ENCODE measurements at regions not wholly inside any gene's neighbourhood (a gene's known extent, or its start where the extent isn't known, plus 50 kb on each side); places are given as distances from the start of the nearest gene placed in this dataset.

DNA sequence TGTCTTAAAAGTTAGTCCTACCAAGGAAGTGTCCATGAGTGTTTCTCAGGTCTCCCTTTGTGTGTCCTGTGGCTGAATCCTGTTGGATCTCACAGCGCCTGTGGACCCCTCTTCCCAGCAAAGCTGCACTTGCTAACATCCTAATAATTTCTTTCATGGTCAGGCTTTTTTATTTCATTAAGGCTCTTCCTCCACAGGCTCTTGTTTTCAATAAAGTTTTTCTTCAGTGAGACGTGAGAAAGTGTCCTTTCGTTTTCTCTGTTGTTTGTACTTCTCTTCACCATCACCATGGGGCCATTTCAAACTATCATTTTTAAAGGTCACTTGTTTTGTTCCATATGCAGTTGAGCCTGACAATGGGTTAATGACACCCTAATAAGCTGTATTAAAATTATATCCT, 231.5 kb downstream of the LMO4 start:
- no peak for ATAC-seq
- no peak for DNase-seq (ENCODE audit: low spot score)

DNA sequence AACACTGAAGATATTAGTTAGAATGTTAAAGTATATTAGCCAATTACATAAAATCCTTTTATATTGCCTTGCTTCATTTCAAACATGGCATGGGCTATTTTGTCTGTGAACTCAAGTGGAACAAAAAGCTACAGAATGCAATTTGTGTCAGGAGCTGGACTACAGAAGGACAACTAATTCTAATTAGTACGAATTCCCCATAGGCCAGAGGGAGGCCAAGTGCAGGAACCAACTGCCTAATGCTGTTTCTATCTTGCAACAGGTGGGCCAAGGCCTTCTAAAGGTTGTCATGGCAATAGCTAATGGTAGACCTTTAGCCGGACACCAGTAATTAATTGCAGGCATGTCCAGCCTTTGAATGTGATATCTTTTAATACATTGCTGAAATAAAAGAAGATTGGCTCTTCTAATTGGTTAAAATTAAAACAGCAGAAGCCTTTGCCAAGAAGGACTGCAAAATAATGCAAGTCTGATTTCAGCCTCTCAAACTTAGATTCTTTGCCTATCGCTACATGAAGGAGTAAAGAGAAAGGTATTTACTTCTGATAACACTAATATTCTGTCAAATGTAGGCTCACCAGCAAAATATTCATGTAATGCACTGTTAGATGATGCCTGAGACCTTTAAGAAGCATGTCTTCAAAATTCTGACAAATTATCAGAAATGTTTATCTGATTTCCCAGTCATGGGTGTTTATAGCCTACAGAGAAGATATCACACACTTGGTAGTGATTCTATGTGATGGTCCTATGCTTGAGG, 232.1 kb downstream of the LMO4 start:
- no peak for DNase-seq (ENCODE audit: low spot score)
- no peak for ATAC-seq

GRCh38 chr1:87563211-87563610, 234.5 kb downstream of the LMO4 start:
- no peak for DNase-seq (ENCODE audit: low spot score)
- ATAC-seq: no peak

DNA sequence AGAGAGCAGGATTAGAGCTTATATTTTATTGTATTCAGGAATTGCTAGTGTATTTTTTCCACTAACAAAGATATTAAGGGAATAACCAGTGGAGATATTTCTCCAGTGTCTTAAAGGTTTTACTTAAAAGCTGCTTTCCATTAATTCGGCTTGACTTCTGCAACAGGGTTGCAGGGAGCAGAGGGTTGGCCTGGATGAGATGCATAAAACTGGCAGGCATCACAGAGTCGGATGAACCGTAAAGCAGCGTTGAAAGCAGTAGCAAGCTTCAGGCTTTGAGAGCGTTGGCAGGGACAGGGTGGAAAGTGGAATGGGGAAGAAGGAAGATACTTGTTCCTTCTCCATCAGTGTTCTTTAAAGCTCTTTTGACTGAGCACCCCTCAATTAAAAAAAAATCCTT, 237.2 kb downstream of the LMO4 start:
- no peak for DNase-seq (ENCODE audit: low spot score)
- ATAC-seq: no peak

DNA sequence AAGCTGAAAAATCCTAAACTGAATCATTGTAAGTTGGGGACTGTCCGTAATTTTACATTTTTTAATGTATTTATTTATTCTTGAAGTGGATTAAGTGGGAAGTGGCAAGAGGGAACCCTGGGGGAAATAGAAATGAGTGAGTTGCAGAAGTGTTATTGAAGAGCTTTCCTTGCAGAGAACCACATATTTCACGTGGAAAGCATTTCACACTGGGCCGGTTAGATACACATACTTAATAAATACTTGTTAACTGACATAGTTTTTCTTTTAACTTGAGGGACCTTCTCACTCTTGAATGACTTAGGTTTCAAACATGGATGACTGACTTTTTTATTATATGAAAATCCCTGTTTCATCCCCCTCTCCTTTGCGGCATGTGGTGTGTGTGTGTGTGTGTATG, 239.3 kb downstream of the LMO4 start:
- DNase-seq (ENCODE audit: low spot score) (no peak), ATAC-seq (no peak)

DNA sequence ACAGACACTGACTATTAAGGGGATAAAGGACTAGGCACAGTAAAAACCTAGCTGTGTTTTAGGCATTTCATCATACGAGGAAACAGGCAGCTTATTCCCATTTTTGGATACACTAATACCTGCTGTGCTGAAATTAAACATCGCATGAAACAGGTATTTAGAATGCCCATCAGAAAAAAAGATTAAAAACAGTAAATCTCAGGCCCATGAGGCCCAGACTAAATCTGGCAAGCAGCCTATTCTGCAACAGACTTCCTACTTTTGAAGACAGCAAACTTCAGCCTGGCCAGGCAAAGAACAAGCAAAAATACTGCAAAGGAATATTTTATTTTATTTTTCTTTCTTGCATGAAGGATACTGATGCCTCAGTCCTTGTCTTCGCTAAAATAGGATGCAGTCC, 240.2 kb downstream of the LMO4 start:
- DNase-seq (ENCODE audit: low spot score) (no peak), ATAC-seq (no peak)

- DNase-seq (ENCODE audit: low spot score) (no peak), ATAC-seq (no peak)
Observed at GRCh38 chr1:87572008-87572407, 243.3 kb downstream of the LMO4 start.

GRCh38 chr1:87572891-87573290, 244.2 kb downstream of the LMO4 start:
- DNase-seq (ENCODE audit: low spot score): no peak
- no peak for ATAC-seq

DNA sequence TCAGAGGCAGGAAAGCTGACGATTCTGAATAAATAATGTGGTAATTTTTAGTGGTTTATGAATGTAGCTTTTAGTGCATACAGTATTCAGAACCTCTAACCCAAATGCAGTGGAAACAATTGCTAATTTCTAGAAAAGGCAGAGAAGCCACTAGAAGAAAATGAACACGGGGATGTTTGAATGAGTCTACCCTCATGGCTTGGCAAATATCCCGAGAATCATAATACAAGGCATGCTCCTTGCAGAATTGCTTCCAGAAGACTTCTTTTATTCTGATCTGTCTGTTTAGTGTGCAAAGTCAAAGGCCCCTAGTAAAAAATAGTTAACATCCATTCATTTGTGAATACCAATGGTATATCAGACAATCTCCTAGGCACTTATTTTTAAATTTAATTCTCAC, 246.8 kb downstream of the LMO4 start:
- ATAC-seq (no peak), DNase-seq (ENCODE audit: low spot score) (no peak)

GRCh38 chr1:87578464-87578863, 249.8 kb downstream of the LMO4 start:
- ATAC-seq (no peak), DNase-seq (ENCODE audit: low spot score) (no peak)

GRCh38 chr1:87583459-87583858, 254.8 kb downstream of the LMO4 start:
- no peak for ATAC-seq
- DNase-seq (ENCODE audit: low spot score): no peak

- ATAC-seq: no peak
- DNase-seq (ENCODE audit: low spot score): no peak
Observed at GRCh38 chr1:87584586-87584985, 255.9 kb downstream of the LMO4 start.

DNA sequence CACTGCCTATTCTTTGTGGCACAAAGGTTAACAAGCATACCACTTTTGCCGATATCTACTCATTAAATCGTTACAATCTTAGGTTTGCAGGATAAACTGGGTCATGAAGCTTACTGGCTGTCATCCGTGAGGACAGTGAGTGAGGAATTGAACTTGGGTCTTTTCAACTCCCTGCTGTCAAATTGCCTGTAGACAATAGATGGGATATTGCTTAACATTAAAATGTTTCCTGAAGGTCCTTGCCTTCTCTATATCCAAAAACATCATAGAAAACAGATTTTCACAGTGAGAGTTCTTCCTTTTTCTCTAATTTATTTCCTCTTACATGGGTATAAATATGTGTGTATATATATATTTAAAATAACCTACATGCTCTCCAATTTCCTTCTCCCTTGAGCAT, 257.8 kb downstream of the LMO4 start:
- no peak for DNase-seq (ENCODE audit: low spot score)
- ATAC-seq: no peak

DNA sequence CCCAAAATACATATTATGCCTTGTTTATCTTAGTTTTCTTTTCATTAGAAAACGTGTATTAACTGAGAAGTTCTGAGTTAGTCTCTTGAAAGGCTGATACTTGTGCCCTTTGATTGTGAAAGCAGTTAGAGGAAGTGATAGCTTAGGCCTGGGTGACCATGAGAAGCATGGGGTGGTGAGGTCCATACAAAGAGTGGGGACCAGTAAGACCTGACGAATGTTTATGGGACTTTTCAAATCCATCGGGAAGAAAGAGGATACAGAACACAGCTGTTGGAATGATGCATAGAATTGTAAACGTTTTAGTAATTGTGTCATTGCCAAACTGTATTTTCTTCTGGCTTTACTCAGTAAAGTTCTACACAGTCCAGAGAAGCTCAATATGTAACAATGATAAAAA, 259.8 kb downstream of the LMO4 start:
- ATAC-seq (no peak), DNase-seq (ENCODE audit: low spot score) (no peak)

DNA sequence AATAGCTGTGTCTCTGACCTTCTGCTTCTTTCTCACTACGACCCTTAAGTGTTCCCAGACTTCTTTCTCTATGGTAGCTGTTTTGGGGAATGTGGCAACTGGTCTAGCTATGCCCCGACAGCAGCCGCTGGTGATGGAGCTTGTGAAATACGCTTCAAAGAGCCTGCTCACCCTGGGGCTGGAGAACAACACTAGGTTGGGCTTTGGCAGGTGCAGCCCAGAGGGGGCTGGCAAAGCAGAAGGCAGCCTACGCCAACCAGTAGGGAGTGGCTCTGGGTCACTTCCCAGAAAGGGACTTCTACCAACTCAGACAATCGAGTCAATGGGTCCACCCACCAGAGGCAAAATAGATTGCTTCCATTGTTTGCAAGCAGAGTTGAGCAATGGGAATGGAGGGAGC, 262.8 kb downstream of the LMO4 start:
- no peak for DNase-seq (ENCODE audit: low spot score)
- no peak for ATAC-seq

DNA sequence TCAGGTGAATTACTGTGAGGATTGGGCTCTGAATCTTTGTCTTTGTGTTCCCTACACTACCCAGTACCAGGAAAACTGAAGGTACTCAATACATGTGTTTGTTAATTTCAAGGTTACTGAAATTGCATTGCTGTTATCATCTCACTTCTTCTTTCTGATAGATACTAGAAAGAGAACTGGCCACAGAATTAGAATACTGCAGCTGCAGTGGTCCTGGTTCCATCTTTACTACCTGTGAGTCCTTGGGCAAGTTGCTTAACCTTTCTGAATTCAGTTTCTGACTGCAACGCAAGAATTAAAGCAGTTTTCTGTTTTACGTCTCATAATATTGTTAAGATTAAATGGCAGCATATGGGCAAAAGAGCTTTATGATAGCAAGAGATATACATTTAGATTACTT, 263.5 kb downstream of the LMO4 start:
- no peak for ATAC-seq
- no peak for DNase-seq (ENCODE audit: low spot score)

GRCh38 chr1:87594736-87595383, 266.2 kb downstream of the LMO4 start:
- ATAC-seq: no peak
- DNase-seq (ENCODE audit: low spot score): no peak

GRCh38 chr1:87595384-87595781, 266.7 kb downstream of the LMO4 start:
- ATAC-seq (no peak), DNase-seq (ENCODE audit: low spot score) (no peak)

DNA sequence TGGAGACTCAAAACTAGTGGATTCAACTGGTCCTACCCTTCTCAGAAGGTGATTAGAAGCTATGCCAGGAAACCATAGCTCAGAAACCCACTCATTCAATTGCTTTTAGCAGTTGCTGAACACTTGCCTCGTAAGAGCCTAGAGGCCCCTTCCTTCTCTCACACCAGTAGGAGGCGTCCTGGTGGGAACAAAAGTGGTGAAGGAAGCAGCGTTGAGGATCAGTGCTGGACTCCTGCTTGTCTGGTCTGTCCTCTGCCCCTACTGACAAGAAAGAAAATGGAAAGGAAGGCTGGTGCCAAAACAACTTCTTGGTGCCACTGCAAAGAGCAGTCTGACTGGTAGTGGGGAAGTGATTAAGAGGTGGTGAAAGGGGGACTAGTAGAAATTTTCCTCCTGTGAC, 269.7 kb downstream of the LMO4 start:
- no peak for ATAC-seq
- no peak for DNase-seq (ENCODE audit: low spot score)

DNA sequence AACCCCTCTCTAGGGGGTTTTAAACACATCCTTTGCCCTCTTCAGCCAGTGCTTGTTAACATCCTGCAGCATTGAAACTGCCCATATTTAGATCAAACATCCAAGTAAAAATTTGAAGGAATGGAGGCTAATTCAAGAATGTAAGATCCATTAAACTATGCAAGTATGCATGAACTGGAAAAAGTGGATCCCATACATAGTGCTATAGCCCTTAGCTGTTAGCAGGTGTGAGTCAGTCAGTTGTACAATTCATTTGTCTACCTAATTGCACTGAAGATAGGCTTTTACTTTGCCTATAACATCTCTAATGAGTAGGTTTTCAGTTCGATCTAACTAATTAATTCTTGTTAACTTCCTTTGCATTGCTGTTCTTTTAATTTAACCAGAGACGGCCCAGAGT, 270.9 kb downstream of the LMO4 start:
- DNase-seq (ENCODE audit: low spot score): no peak

DNA sequence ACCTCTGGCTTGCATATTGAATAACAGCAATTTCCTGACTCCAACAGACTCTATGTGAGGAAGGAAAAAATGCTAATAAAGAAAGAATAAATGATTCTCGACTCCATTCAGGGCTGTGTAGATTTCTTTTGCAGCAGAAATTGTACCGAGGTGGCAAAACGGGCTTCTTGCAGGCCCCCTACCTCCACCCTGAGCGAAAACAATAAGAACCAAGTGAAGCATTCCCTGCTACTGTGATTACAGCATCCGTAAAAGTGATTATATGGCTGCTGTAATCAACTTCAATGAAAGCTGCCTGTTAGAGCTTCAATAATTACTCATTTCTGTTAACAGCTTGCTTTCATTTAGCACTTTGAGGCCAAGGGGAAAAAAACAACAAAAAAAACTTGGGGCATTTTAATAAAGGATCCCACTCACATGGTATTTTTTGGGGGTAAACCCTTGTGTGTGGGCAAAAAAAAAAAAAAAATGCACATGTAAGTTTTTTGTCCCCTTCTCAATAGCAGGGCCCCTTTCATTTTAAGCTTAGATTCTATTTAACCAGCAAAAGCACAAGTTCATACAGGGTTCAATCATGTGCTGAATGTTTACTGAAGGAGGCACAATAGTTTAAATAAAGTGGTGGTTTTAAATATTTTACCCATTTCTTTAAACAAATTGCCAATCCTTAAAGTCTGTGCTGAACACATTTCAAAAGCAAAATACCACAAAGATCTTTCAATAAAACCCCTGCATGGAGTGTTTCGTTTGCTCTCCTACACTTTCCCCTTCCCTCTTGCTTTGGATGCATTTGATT, 271.6 kb downstream of the LMO4 start:
- ATAC-seq (no peak), DNase-seq (ENCODE audit: low spot score) (no peak)

More for the DNA sequence above, 270.9 kb downstream of the LMO4 start:
- no peak for ATAC-seq

DNA sequence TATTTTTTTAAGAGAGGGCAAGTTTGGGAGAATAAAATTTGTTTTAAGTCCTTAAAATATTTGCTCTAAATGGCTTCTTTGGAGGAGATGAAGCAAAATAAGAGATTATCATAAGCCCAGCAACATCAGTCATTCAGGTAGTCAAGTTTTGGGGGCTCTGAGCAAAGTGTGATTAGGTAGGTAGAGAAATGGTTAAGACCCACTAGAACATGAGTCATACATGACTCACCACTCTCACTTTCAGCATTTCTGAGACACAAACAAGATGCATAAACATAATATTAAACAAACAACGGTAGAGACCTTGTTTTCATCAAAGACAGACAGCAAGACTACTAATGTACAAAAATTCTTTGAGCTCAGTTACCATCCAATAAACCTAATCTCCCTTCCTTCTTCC, 272.2 kb downstream of the LMO4 start:
- ATAC-seq (no peak), DNase-seq (ENCODE audit: low spot score) (no peak)

All from left lobe of liver (tissue), 2 donors.